GM21390 (cell line): ENCODE measurements at regions not wholly inside any gene's neighbourhood (a gene's known extent, or its start where the extent isn't known, plus 50 kb on each side); places are given as distances from the start of the nearest gene placed in this dataset.

Experiments used
- ATAC-seq: cut with Tn5 transposase; IDR thresholded peaks from one replicate; pipeline ENCODE4 v1.9.1; 2021; ENCODE audit not compliant: unreplicated experiment

GRCh38 chr3:94179059-94179458 is 116.2 kb downstream of the NSUN3 start:
- ATAC-seq: no peak

- ATAC-seq: no peak
Measured at GRCh38 chr3:94183551-94183950, 120.7 kb downstream of the NSUN3 start.

- no peak for ATAC-seq
Measured at GRCh38 chr3:94184781-94185180, 121.9 kb downstream of the NSUN3 start.

GRCh38 chr3:94185753-94186152 is 122.9 kb downstream of the NSUN3 start:
- no peak for ATAC-seq

- no peak for ATAC-seq
Measured at GRCh38 chr3:94187697-94188096, 124.8 kb downstream of the NSUN3 start.

- no peak for ATAC-seq
Measured at GRCh38 chr3:94195381-94195780, 132.5 kb downstream of the NSUN3 start.

GRCh38 chr3:94206291-94206690 is 143.4 kb downstream of the NSUN3 start:
- ATAC-seq: no peak

- no peak for ATAC-seq
Measured at GRCh38 chr3:94210256-94210655, 147.4 kb downstream of the NSUN3 start.

- ATAC-seq: no peak
Measured at GRCh38 chr3:94217406-94217805, 154.5 kb downstream of the NSUN3 start.

GRCh38 chr3:94220426-94220825 is 157.6 kb downstream of the NSUN3 start:
- ATAC-seq: no peak

GRCh38 chr3:94221829-94222228 is 159.0 kb downstream of the NSUN3 start:
- no peak for ATAC-seq

GRCh38 chr3:94225148-94225865 is 162.4 kb downstream of the NSUN3 start:
- ATAC-seq: no peak

GRCh38 chr3:94226078-94226477 is 163.2 kb downstream of the NSUN3 start:
- no peak for ATAC-seq

GRCh38 chr3:94232921-94233320 is 170.1 kb downstream of the NSUN3 start:
- ATAC-seq: no peak

GRCh38 chr3:94234177-94234788 is 171.4 kb downstream of the NSUN3 start:
- no peak for ATAC-seq

- no peak for ATAC-seq
Measured at GRCh38 chr3:94241986-94242385, 179.1 kb downstream of the NSUN3 start.

GRCh38 chr3:94246171-94246570 is 183.3 kb downstream of the NSUN3 start:
- no peak for ATAC-seq

GRCh38 chr3:94248042-94248441 is 185.2 kb downstream of the NSUN3 start:
- no peak for ATAC-seq

- ATAC-seq: peak; percentile 84
Measured at GRCh38 chr3:94249491-94250079, 186.7 kb downstream of the NSUN3 start.

GRCh38 chr3:94251566-94251965 is 188.7 kb downstream of the NSUN3 start:
- ATAC-seq: no peak

GRCh38 chr3:94252316-94252715 is 189.5 kb downstream of the NSUN3 start:
- ATAC-seq: no peak
